ENCODE measurements at regions not wholly inside any gene's neighbourhood (a gene's known extent, or its start where the extent isn't known, plus 50 kb on each side); places are given as distances from the start of the nearest gene placed in this dataset.

DNA sequence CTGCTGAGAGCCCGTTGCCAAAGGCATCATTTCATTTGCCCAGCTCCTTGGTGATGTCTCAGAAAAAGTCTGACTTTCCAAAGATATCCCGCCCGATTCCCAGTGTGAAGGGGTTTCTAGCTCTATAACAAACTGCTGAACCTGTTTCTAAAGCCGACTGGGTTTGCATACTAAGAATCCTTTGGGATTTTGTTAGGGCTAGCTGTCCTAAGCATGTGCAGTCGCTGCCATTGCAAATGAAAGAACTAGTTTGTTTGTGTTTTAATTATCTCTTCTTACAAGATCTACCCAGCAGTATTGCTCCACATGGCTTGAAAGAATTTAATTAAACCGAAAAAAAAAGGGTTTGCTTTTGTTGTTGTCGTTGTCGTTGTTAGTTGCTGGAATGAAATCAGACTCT lies 476.6 kb downstream of the GATA3 start:
- no peak for DNase-seq
- peaks cover 10% of the 10 kb centered on the region for H3K27me3 Mint-ChIP-seq
- no peak overlapping the region for H3K4me3 Mint-ChIP-seq
- H3K27ac Mint-ChIP-seq = no peak overlapping the region
- H3K4me1 Mint-ChIP-seq = peaks cover 2% of the 10 kb centered on the region
- peaks cover 7% of the 10 kb centered on the region for H3K9me3 Mint-ChIP-seq
- no peaks in the 10 kb centered on the region for H3K36me3 Mint-ChIP-seq (ENCODE audit: low read depth)
- intact Hi-C loops (cut with micrococcal nuclease) = no loop called here

DNA sequence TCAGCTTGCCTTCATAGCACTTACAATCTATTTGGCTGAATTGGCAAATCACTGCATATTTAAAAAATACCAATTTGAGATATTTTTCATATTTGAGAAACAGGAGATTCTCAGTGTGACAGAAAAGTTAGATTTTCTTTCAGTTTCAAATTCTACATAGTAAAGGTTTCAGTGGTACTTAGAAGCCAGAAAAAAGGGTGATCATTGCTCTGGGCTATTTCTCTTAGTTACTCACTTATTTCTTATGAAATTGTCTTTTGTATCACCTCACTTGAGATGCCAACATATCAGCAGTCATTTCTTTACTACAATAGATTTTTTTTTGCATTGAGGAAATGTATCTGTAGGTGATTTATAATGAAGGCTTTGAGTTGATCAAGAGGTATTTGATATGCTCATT lies 478.2 kb downstream of the GATA3 start:
- Mint-ChIP-seq H3K4me3 (no peak overlapping the region), H3K27me3 (peaks cover 13% of the 10 kb centered on the region), H3K9me3 (peaks cover 7% of the 10 kb centered on the region), H3K27ac (no peak overlapping the region), H3K4me1 (peaks cover 2% of the 10 kb centered on the region), H3K36me3 (ENCODE audit: low read depth) (no peaks in the 10 kb centered on the region)
- no peak for DNase-seq
- intact Hi-C loops (cut with micrococcal nuclease) = no loop called here

GRCh38 chr10:8533462-8533861 lies 479.0 kb downstream of the GATA3 start:
- intact Hi-C loops (cut with micrococcal nuclease) = no loop called here
- H3K36me3 Mint-ChIP-seq (ENCODE audit: low read depth) = no peaks in the 10 kb centered on the region
- peaks cover 7% of the 10 kb centered on the region for H3K9me3 Mint-ChIP-seq
- H3K27me3 Mint-ChIP-seq = peaks cover 13% of the 10 kb centered on the region
- no peak for DNase-seq
- no peak overlapping the region for H3K27ac Mint-ChIP-seq
- H3K4me1 Mint-ChIP-seq = peaks cover 2% of the 10 kb centered on the region
- H3K4me3 Mint-ChIP-seq = no peak overlapping the region

DNA sequence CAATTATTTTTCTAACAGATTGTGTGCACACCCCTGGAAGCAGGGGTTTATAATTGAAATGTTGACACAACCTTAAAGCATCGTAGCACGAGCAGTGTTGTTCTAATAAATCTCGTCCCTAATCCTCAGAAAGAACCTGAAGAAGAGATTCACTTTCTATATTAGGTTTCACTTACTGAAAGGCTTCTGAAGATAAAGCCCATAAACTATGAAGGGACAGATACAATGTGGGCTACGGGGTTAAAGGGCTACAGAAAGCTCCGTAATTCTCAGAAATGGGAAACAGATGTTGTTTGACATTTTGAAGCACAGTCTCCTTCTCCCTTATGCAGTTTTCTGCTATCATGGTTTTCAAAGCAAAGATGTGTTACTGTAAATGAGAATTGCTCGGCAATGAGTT lies 479.6 kb downstream of the GATA3 start:
- H3K4me3 Mint-ChIP-seq = no peak overlapping the region

DNA sequence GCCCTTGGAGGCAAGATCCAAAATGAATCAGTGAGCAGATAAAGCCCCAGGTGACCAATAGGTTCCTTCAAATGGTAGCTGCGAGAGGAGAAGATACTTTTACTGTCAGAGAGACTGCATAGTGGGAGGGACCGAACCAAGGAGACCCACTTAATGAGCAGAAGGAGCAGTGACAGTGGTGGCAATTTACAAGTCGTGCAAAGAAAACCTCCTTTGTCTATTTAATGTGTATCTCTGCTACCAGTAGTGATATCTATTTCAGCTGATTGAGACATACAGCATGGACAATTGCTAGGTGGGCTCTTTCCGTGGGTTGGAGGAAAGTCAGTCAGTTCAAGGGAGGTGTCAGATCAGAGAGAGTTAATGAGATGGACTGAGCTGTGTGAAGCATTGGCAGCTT lies 480.4 kb downstream of the GATA3 start:
- H3K36me3 Mint-ChIP-seq (ENCODE audit: low read depth) = no peaks in the 10 kb centered on the region
- intact Hi-C loops (cut with micrococcal nuclease) = no loop called here
- H3K4me3 Mint-ChIP-seq = no peak overlapping the region
- H3K27ac Mint-ChIP-seq = no peak overlapping the region
- peaks cover 4% of the 10 kb centered on the region for H3K9me3 Mint-ChIP-seq
- peaks cover 11% of the 10 kb centered on the region for H3K27me3 Mint-ChIP-seq
- H3K4me1 Mint-ChIP-seq = peaks cover 2% of the 10 kb centered on the region
- no peak for DNase-seq

More for the DNA sequence above, 479.6 kb downstream of the GATA3 start:
- Mint-ChIP-seq H3K27ac (no peak overlapping the region), H3K9me3 (peaks cover 4% of the 10 kb centered on the region), H3K36me3 (ENCODE audit: low read depth) (no peaks in the 10 kb centered on the region), H3K27me3 (peaks cover 11% of the 10 kb centered on the region), H3K4me1 (peaks cover 2% of the 10 kb centered on the region)
- intact Hi-C loops (cut with micrococcal nuclease) = no loop called here
- DNase-seq = no peak

DNA sequence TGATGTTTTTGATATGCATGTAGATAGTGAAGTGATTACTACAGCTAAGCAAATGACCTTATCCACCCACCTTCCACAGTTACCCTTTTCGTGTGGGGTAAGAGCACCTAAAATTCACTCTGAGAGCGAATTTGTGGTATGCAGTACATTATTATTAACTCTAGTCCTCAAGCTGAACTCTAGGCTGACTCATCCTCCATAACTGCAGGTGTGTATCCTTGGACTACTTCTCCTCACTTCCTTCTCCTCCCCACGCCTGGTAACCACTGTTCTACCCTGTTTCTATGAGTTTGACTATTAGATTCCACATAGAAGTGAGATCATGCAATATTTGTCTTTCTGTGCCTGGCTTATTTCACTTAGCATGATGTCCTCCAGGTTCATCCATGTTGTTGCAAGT lies 484.6 kb downstream of the GATA3 start:
- Mint-ChIP-seq H3K36me3 (ENCODE audit: low read depth) (no peaks in the 10 kb centered on the region), H3K27ac (no peak overlapping the region)

GRCh38 chr10:8543361-8544056 lies 489.0 kb downstream of the GATA3 start:
- H3K36me3 Mint-ChIP-seq (ENCODE audit: low read depth) = no peaks in the 10 kb centered on the region
- H3K27me3 Mint-ChIP-seq = peaks cover 2% of the 10 kb centered on the region
- H3K9me3 Mint-ChIP-seq = no peaks in the 10 kb centered on the region
- no peak for DNase-seq
- H3K4me1 Mint-ChIP-seq = no peaks in the 10 kb centered on the region
- no peak overlapping the region for H3K27ac Mint-ChIP-seq
- intact Hi-C loops (cut with micrococcal nuclease) = no loop called here
- H3K4me3 Mint-ChIP-seq = no peak overlapping the region

More for the DNA sequence above, 484.6 kb downstream of the GATA3 start:
- intact Hi-C loops (cut with micrococcal nuclease) = no loop called here
- Mint-ChIP-seq H3K4me1 (no peaks in the 10 kb centered on the region), H3K27me3 (peaks cover 2% of the 10 kb centered on the region), H3K9me3 (no peaks in the 10 kb centered on the region), H3K4me3 (no peak overlapping the region)
- DNase-seq = no peak

- Mint-ChIP-seq H3K4me1 (no peaks in the 10 kb centered on the region), H3K27me3 (peaks cover 2% of the 10 kb centered on the region), H3K36me3 (ENCODE audit: low read depth) (no peaks in the 10 kb centered on the region), H3K4me3 (no peak overlapping the region), H3K27ac (no peak overlapping the region), H3K9me3 (no peaks in the 10 kb centered on the region)
- intact Hi-C loops (cut with micrococcal nuclease) = no loop called here
- no peak for DNase-seq
Observed at GRCh38 chr10:8544057-8544380, 489.5 kb downstream of the GATA3 start.

DNA sequence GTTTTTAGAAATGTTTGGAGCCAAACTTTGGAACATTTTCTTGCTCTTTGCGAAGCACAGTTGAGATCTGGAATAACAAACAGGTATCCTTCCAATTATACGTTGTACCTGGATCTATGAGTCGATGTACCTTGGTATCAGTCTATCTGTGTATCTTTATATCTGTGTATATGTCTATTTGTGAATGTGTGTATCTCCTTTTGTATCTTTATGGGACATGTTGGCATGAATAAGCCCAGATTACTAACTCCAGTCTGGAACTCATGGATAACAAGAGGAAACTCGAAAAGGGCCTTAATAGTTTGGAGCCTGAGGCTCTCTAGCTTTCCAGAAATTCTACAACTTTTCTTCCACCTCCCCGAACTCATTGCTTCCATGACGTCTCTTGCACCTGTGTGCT lies 490.0 kb downstream of the GATA3 start:
- intact Hi-C loops (cut with micrococcal nuclease) = no loop called here
- H3K4me1 Mint-ChIP-seq = no peaks in the 10 kb centered on the region
- DNase-seq = no peak

GRCh38 chr10:8554574-8554973 lies 500.1 kb downstream of the GATA3 start:
- Mint-ChIP-seq H3K27me3 (peaks cover 1% of the 10 kb centered on the region), H3K4me3 (no peak overlapping the region), H3K36me3 (ENCODE audit: low read depth) (no peaks in the 10 kb centered on the region), H3K27ac (no peak overlapping the region), H3K4me1 (no peaks in the 10 kb centered on the region), H3K9me3 (peaks cover 5% of the 10 kb centered on the region)
- intact Hi-C loops (cut with micrococcal nuclease) = no loop called here
- DNase-seq = no peak

More for the DNA sequence above, 490.0 kb downstream of the GATA3 start:
- no peaks in the 10 kb centered on the region for H3K9me3 Mint-ChIP-seq
- no peak overlapping the region for H3K27ac Mint-ChIP-seq
- H3K36me3 Mint-ChIP-seq (ENCODE audit: low read depth) = no peaks in the 10 kb centered on the region
- no peak overlapping the region for H3K4me3 Mint-ChIP-seq
- peaks cover 2% of the 10 kb centered on the region for H3K27me3 Mint-ChIP-seq

- Mint-ChIP-seq H3K9me3 (peaks cover 5% of the 10 kb centered on the region), H3K4me3 (no peak overlapping the region), H3K36me3 (ENCODE audit: low read depth) (no peaks in the 10 kb centered on the region), H3K27me3 (peaks cover 1% of the 10 kb centered on the region), H3K27ac (no peak overlapping the region), H3K4me1 (no peaks in the 10 kb centered on the region)
- intact Hi-C loops (cut with micrococcal nuclease) = no loop called here
- no peak for DNase-seq
Observed at GRCh38 chr10:8556321-8556720, 501.8 kb downstream of the GATA3 start.

DNA sequence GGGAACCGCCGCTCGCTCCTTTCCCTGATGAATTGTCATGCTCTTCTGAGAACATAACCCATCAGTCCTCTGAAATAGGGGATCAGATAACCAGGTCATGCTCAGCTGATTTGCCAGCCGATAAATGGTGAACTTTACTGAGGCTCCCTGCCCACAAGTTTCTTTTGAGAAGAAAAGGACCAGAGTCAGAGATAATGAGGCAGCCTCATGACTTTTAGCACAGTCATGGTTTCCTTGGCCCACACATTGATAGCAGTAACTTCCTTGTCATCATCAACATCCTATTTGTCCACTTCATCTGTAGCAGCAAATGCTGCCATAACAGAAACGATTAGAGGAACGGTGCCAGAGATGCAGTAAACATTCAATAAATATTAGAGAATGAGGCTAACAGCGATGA lies 509.0 kb downstream of the GATA3 start:
- no peak overlapping the region for H3K27ac Mint-ChIP-seq
- H3K9me3 Mint-ChIP-seq = no peaks in the 10 kb centered on the region
- no peaks in the 10 kb centered on the region for H3K4me1 Mint-ChIP-seq
- H3K4me3 Mint-ChIP-seq = no peak overlapping the region
- no peaks in the 10 kb centered on the region for H3K27me3 Mint-ChIP-seq
- H3K36me3 Mint-ChIP-seq (ENCODE audit: low read depth) = no peaks in the 10 kb centered on the region
- no peak for DNase-seq
- intact Hi-C loops (cut with micrococcal nuclease) = no loop called here

DNA sequence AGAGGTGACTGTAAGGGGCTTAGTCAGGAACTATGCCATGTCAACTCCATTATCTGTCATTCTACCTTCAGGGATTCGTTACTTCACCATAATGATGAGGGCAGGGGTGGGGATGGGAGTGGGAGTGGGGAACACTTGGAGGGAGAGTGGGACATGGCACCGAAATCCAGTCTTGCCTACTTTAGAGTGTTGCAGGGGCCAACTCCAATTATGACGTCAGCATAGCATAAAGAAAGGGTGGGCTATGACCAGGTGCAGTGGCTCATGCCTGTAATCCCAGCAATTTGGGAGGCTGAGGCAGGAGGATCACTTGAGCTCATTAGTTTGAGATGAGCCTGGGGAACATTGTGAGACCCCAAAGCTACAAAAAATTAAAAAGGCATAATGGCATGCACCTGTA lies 512.2 kb downstream of the GATA3 start:
- intact Hi-C loops (cut with micrococcal nuclease) = no loop called here
- Mint-ChIP-seq H3K4me1 (no peaks in the 10 kb centered on the region), H3K27ac (no peak overlapping the region), H3K4me3 (no peak overlapping the region), H3K36me3 (ENCODE audit: low read depth) (no peaks in the 10 kb centered on the region), H3K9me3 (no peaks in the 10 kb centered on the region), H3K27me3 (no peaks in the 10 kb centered on the region)
- no peak for DNase-seq

GRCh38 chr10:8568401-8568800 lies 513.9 kb downstream of the GATA3 start:
- H3K4me3 Mint-ChIP-seq = no peak overlapping the region
- no peaks in the 10 kb centered on the region for H3K9me3 Mint-ChIP-seq
- no peak overlapping the region for H3K27ac Mint-ChIP-seq
- no peaks in the 10 kb centered on the region for H3K4me1 Mint-ChIP-seq
- no peaks in the 10 kb centered on the region for H3K36me3 Mint-ChIP-seq (ENCODE audit: low read depth)
- H3K27me3 Mint-ChIP-seq = no peaks in the 10 kb centered on the region
- DNase-seq = no peak
- intact Hi-C loops (cut with micrococcal nuclease) = no loop called here

DNA sequence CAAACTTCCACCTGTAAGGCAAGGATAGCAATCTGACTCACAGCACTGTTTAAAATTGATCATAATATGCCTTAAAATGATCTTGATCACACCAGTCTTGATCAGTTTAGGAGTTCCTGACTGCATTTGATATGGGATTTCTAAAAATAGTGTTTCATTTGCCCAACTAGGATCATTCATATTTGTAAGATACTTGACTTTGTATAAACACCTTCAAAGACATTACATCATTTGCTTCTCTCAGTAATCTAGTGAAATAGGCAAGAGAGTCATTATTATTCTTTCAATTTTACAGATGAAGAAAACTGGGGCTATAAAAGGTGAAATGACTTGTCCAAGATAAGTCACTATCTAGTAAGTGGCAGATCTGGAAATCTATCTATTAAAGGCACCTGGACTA lies 521.1 kb downstream of the GATA3 start:
- H3K27ac Mint-ChIP-seq = no peak overlapping the region
- no peak for DNase-seq
- H3K4me3 Mint-ChIP-seq = no peak overlapping the region
- intact Hi-C loops (cut with micrococcal nuclease) = loop anchor here (5.0 to 10.0 kb wide), 3 partner anchors 173 to 441 kb away; no protein-coding TSS in a partner anchor
- peaks cover 5% of the 10 kb centered on the region for H3K9me3 Mint-ChIP-seq
- H3K27me3 Mint-ChIP-seq = peaks cover 3% of the 10 kb centered on the region
- H3K36me3 Mint-ChIP-seq (ENCODE audit: low read depth) = no peaks in the 10 kb centered on the region
- H3K4me1 Mint-ChIP-seq = peaks cover 14% of the 10 kb centered on the region

Data from activated CD4-positive, alpha-beta T cell treated with anti-CD3 and anti-CD28 coated beads, Interleukin-2, amount 10 ng/mL, durations not matched to agents 24 days and 14 days (primary cell).